ENCODE measurements at regions not wholly inside any gene's neighbourhood (a gene's known extent, or its start where the extent isn't known, plus 50 kb on each side); places are given as distances from the start of the nearest gene placed in this dataset.
"Not testable (repeated sequence)": the region's sequence is repeated elsewhere in the genome, so short reads cannot be mapped to it uniquely, and the experiment has no call there.

- DNase-seq = not testable (repeated sequence)
Measured at GRCh38 chr17:445839-446238, 93.2 kb upstream of the RPH3AL start, which contains the start of gene RFLNB. Gene RFLNB, minus strand, starts transcription at chr17:445939.

GRCh38 chr17:444879-445454, 92.4 kb upstream of the RPH3AL start:
- DNase-seq = no peak

- no peak for DNase-seq
Measured at GRCh38 chr17:443109-443508, 90.5 kb upstream of the RPH3AL start.

- DNase-seq = no peak
Measured at GRCh38 chr17:441155-441950, 88.7 kb upstream of the RPH3AL start.

- DNase-seq = no peak
Measured at GRCh38 chr17:438191-438590, 85.6 kb upstream of the RPH3AL start.

GRCh38 chr17:437545-437944, 84.9 kb upstream of the RPH3AL start:
- DNase-seq = no peak

GRCh38 chr17:436571-436970, 84.0 kb upstream of the RPH3AL start:
- DNase-seq = no peak

- peak in 1 of 2 donors; percentile 18 for DNase-seq
Measured at GRCh38 chr17:432471-432870, 79.9 kb upstream of the RPH3AL start.

GRCh38 chr17:431494-431893, 78.9 kb upstream of the RPH3AL start:
- no peak for DNase-seq

- DNase-seq = no peak
Measured at GRCh38 chr17:429589-429988, 77.0 kb upstream of the RPH3AL start.

GRCh38 chr17:428414-428813, 75.8 kb upstream of the RPH3AL start:
- DNase-seq = no peak

GRCh38 chr17:427891-428290, 75.3 kb upstream of the RPH3AL start:
- DNase-seq = no peak

GRCh38 chr17:427327-427726, 74.7 kb upstream of the RPH3AL start:
- DNase-seq = no peak

- DNase-seq = no peak
Measured at GRCh38 chr17:422196-422930, 69.8 kb upstream of the RPH3AL start.

GRCh38 chr17:420479-421175, 68.0 kb upstream of the RPH3AL start:
- no peak for DNase-seq

- no peak for DNase-seq
Measured at GRCh38 chr17:419073-419735, 66.6 kb upstream of the RPH3AL start.

- no peak for DNase-seq
Measured at GRCh38 chr17:418421-418751, 65.8 kb upstream of the RPH3AL start.

- no peak for DNase-seq
Measured at GRCh38 chr17:417691-418420, 65.2 kb upstream of the RPH3AL start.

GRCh38 chr17:416293-417206, 63.9 kb upstream of the RPH3AL start:
- DNase-seq = no peak

GRCh38 chr17:413706-414380, 61.2 kb upstream of the RPH3AL start:
- no peak for DNase-seq

- no peak for DNase-seq
Measured at GRCh38 chr17:413016-413350, 60.4 kb upstream of the RPH3AL start.

Measured in inflammatory macrophage treated with lipopolysaccharide for 1 hour (primary cell).